SK-N-SH treated with all-trans-retinoic acid at 6 μM for 48 hours (cell line): ENCODE measurements at regions not wholly inside any gene's neighbourhood (a gene's known extent, or its start where the extent isn't known, plus 50 kb on each side); places are given as distances from the start of the nearest gene placed in this dataset.

Source experiments
- ATAC-seq: fragments of 200-7000 bp; cut with Tn5 transposase; 3 replicates; pipeline ENCODE4 v1.9.1; 2020; ENCODE audit warnings: mild to moderate bottlenecking, moderate library complexity
- BACH2 ChIP-seq: fragments of 250-450 bp; sonication (Bioruptor Pico); IDR thresholded peaks from 2 replicates; pipeline ENCODE4 v1.9.0; 2021; ENCODE audit warnings: mild to moderate bottlenecking, borderline replicate concordance
- CSDC2 ChIP-seq: fragments of 250-450 bp; sonication (Bioruptor Pico); IDR thresholded peaks from 2 replicates; pipeline ENCODE4 v1.5.0; 2020; ENCODE audit warnings: mild to moderate bottlenecking, moderate library complexity
- CSRNP3 ChIP-seq: fragments of 250-450 bp; sonication (Bioruptor Pico); IDR thresholded peaks from 2 replicates; pipeline ENCODE4 v1.5.1; 2021; ENCODE audit warnings: mild to moderate bottlenecking, moderate library complexity
- ESRRG ChIP-seq: fragments of 250-450 bp; sonication (Bioruptor Pico); IDR thresholded peaks from 2 replicates; pipeline ENCODE4 v1.6.1; 2021; ENCODE audit warnings: mild to moderate bottlenecking
- GLIS3 ChIP-seq: fragments of 250-450 bp; sonication (Bioruptor Pico); IDR thresholded peaks from 2 replicates; pipeline ENCODE4 v1.5.0; 2020; ENCODE audit warnings: mild to moderate bottlenecking, moderate library complexity
- ISL1 ChIP-seq: fragments of 250-450 bp; sonication (Bioruptor Pico); IDR thresholded peaks from 2 replicates; pipeline ENCODE4 v2.1.2; 2022; ENCODE audit warnings: mild to moderate bottlenecking, moderate library complexity
- PATZ1 ChIP-seq: fragments of 250-450 bp; sonication (Bioruptor Pico); IDR thresholded peaks from 2 replicates; pipeline ENCODE4 v1.8.0; 2020; ENCODE audit warnings: mild to moderate bottlenecking, moderate library complexity, borderline replicate concordance
- PPARA ChIP-seq: fragments of 250-450 bp; sonication (Bioruptor Pico); IDR thresholded peaks from 2 replicates; pipeline ENCODE4 v1.5.0; 2020; ENCODE audit warnings: mild to moderate bottlenecking, borderline replicate concordance
- RARB ChIP-seq: fragments of 250-450 bp; sonication (Bioruptor Pico); IDR thresholded peaks from 2 replicates; pipeline ENCODE4 v1.8.0; 2021; ENCODE audit warnings: mild to moderate bottlenecking, moderate library complexity
- SNAI2 ChIP-seq: fragments of 250-450 bp; sonication (Bioruptor Pico); IDR thresholded peaks from 2 replicates; pipeline ENCODE4 v1.5.0; 2020; ENCODE audit warnings: mild to moderate bottlenecking, moderate library complexity
- TCF4 ChIP-seq: fragments of 250-450 bp; sonication (Bioruptor Pico); IDR thresholded peaks from 2 replicates; pipeline ENCODE4 v1.8.0; 2021; ENCODE audit warnings: mild to moderate bottlenecking, moderate library complexity, borderline replicate concordance
- TOX ChIP-seq: fragments of 250-450 bp; sonication (Bioruptor Pico); IDR thresholded peaks from 2 replicates; pipeline ENCODE4 v1.8.0; 2021; ENCODE audit warnings: mild to moderate bottlenecking, moderate library complexity, borderline replicate concordance
- TSHZ2 ChIP-seq: fragments of 250-450 bp; sonication (Bioruptor Pico); IDR thresholded peaks from 2 replicates; pipeline ENCODE4 v1.5.0; 2020; ENCODE audit warnings: mild to moderate bottlenecking, moderate library complexity
- ZC3H10 ChIP-seq: fragments of 250-450 bp; sonication (Bioruptor Pico); IDR thresholded peaks from 2 replicates; pipeline ENCODE4 v1.5.1; 2021; ENCODE audit warnings: mild to moderate bottlenecking, moderate library complexity
- ZFP3 ChIP-seq: fragments of 250-450 bp; sonication (Bioruptor Pico); IDR thresholded peaks from 2 replicates; pipeline ENCODE4 v1.5.0; 2020; ENCODE audit warnings: mild to moderate bottlenecking, moderate library complexity
- ZFP30 ChIP-seq: fragments of 450-650 bp; formaldehyde crosslinking; IDR thresholded peaks from 2 replicates; pipeline ENCODE4 v1.5.0; 2022; ENCODE audit warnings: mild to moderate bottlenecking, moderate library complexity
- ZNF565 ChIP-seq: fragments of 450-650 bp; formaldehyde crosslinking; conservative IDR thresholded peaks from 2 replicates; pipeline ENCODE4 v1.5.0; 2020; ENCODE audit warnings: low read depth, mild to moderate bottlenecking, moderate library complexity
- ZNF8 ChIP-seq: fragments of 450-650 bp; formaldehyde crosslinking; IDR thresholded peaks from 2 replicates; pipeline ENCODE4 v1.5.0; 2020; ENCODE audit warnings: mild to moderate bottlenecking, moderate library complexity
- TF ChIP-seq, protein P1 (sequence below): fragments of 250-450 bp; sonication (Bioruptor Pico); IDR thresholded peaks from 2 replicates; pipeline ENCODE4 v1.8.0; 2021; ENCODE audit warnings: low read depth, mild to moderate bottlenecking, moderate library complexity, borderline replicate concordance
- TF ChIP-seq, protein P2 (sequence below): fragments of 250-450 bp; sonication (Bioruptor Pico); IDR thresholded peaks from 2 replicates; pipeline ENCODE4 v1.5.1; 2020; ENCODE audit warnings: low read depth, mild to moderate bottlenecking, moderate library complexity

GRCh38 chr9:38233796-38234355 lies 158.6 kb upstream of the ALDH1B1 start:
- no peak for TF ChIP-seq ZC3H10 (CRISPR knock-in tag)
- no peak for TF ChIP-seq ZFP3 (CRISPR knock-in tag)
- TF ChIP-seq TOX (CRISPR knock-in tag): no peak
- TF ChIP-seq PPARA (CRISPR knock-in tag): no peak
- TF ChIP-seq ZNF565 (CRISPR knock-in tag): no peak
- TF ChIP-seq CSDC2: no peak
- no peak for TF ChIP-seq ZFP30 (CRISPR knock-in tag)
- TF ChIP-seq SNAI2: no peak
- TF ChIP-seq RARB (CRISPR knock-in tag): no peak
- no peak for TF ChIP-seq TSHZ2
- no peak for TF ChIP-seq ESRRG (CRISPR knock-in tag)
- no peak for TF ChIP-seq PATZ1 (CRISPR knock-in tag)
- no peak for TF ChIP-seq ISL1 (CRISPR knock-in tag)
- TF ChIP-seq, protein P1, sequence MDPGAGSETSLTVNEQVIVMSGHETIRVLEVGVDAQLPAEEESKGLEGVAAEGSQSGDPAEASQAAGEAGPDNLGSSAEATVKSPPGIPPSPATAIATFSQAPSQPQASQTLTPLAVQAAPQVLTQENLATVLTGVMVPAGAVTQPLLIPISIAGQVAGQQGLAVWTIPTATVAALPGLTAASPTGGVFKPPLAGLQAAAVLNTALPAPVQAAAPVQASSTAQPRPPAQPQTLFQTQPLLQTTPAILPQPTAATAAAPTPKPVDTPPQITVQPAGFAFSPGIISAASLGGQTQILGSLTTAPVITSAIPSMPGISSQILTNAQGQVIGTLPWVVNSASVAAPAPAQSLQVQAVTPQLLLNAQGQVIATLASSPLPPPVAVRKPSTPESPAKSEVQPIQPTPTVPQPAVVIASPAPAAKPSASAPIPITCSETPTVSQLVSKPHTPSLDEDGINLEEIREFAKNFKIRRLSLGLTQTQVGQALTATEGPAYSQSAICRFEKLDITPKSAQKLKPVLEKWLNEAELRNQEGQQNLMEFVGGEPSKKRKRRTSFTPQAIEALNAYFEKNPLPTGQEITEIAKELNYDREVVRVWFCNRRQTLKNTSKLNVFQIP (CRISPR knock-in tag): no peak
- TF ChIP-seq GLIS3 (CRISPR knock-in tag): no peak
- TF ChIP-seq, protein P2, sequence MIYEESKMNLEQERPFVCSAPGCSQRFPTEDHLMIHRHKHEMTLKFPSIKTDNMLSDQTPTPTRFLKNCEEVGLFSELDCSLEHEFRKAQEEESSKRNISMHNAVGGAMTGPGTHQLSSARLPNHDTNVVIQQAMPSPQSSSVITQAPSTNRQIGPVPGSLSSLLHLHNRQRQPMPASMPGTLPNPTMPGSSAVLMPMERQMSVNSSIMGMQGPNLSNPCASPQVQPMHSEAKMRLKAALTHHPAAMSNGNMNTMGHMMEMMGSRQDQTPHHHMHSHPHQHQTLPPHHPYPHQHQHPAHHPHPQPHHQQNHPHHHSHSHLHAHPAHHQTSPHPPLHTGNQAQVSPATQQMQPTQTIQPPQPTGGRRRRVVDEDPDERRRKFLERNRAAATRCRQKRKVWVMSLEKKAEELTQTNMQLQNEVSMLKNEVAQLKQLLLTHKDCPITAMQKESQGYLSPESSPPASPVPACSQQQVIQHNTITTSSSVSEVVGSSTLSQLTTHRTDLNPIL (CRISPR knock-in tag): no peak
- no peak for TF ChIP-seq ZNF8 (CRISPR knock-in tag)
- TF ChIP-seq CSRNP3: no peak
- TF ChIP-seq BACH2 (CRISPR knock-in tag): no peak
- ATAC-seq: no peak

DNA sequence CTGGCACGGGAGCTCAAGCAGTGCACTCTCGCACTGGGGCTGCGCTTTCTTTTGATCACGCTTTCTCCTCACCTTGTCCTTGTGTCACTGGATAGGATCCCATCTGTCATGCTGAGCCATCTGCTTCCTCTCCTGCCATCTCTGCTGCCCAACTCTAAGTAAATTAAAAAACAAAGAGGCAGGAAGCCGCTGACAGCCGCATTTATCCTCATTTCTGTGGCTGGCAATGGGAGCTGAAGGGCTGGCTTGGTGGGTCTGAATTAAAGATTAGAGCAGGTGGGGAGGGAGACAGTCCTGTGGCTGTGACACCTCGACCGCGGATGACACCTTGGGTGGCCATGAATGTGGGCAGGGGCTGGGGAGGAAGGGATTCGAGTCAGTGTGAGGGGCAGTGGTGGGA lies 159.2 kb upstream of the ALDH1B1 start:
- TF ChIP-seq TCF4 (CRISPR knock-in tag): peak; percentile 80
- no peak for TF ChIP-seq CSRNP3
- peak; percentile 21; the same call in 1 of the 2 replicates for TF ChIP-seq ISL1 (CRISPR knock-in tag)
- no peak for TF ChIP-seq ZFP30 (CRISPR knock-in tag)
- TF ChIP-seq SNAI2: 0 out of 2 replicates have a peak, but pooled peaks have one; percentile 34
- no peak for TF ChIP-seq GLIS3 (CRISPR knock-in tag)
- peak; percentile 53; the same call in 1 of the 2 replicates for TF ChIP-seq TSHZ2
- peak; percentile 37; the same call in 1 of the 3 replicates for ATAC-seq
